Lower leg skin (tissue), 3 donors: ENCODE measurements at regions not wholly inside any gene's neighbourhood (a gene's known extent, or its start where the extent isn't known, plus 50 kb on each side); places are given as distances from the start of the nearest gene placed in this dataset.

Experiments
- CTCF ChIP-seq, 3 donors: fragments of 450-650 bp; IDR thresholded peaks; one replicate each; pipeline ENCODE4 v1.5.1; 2016; ENCODE audit warnings: antibody characterized with exemption in 3 of 3, mild to moderate bottlenecking in 3 of 3, moderate library complexity in 2 of 3
- POLR2A ChIP-seq, 2 donors: fragments of 450-650 bp; IDR thresholded peaks; one replicate each; pipeline ENCODE4 v1.6.1; 2016 to 2017; ENCODE audit warnings: antibody characterized with exemption in 2 of 2, mild to moderate bottlenecking in 1 of 2, moderate library complexity in 1 of 2

GRCh38 chr21:26641062-26641461, 68.0 kb upstream of the CYYR1 start:
- TF ChIP-seq POLR2A (IDR thresholded peaks at IDR 0.05) (no peak), CTCF (IDR thresholded peaks at IDR 0.05) (no peak)
